ENCODE measurements at regions not wholly inside any gene's neighbourhood (a gene's known extent, or its start where the extent isn't known, plus 50 kb on each side); places are given as distances from the start of the nearest gene placed in this dataset.

DNA sequence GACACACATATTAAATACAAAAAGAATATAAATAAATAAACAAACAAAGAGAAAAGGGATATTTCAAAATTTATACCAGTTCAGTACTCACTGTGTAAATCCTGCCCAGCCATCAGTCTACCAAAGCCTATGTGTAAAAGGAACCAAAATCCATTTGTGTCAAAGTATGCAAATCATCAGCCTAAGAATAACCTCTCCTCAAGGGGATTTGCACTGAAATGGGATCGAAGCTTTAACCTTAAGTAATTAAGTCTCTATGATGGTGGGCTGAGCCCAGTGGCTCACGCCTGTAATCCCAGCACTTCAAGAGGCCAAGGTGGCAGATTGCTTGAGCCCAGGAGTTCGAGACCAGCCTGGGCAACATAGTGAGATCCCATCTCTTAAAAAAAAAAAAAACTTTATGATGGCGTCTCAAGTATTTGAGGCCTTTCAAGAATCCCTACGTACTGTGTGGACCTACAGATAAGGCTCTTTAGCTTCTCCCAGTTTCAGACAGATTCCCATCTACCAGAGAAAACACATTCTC is 57.8 kb upstream of the METAP2 start:
- TF ChIP-seq, protein P1, sequence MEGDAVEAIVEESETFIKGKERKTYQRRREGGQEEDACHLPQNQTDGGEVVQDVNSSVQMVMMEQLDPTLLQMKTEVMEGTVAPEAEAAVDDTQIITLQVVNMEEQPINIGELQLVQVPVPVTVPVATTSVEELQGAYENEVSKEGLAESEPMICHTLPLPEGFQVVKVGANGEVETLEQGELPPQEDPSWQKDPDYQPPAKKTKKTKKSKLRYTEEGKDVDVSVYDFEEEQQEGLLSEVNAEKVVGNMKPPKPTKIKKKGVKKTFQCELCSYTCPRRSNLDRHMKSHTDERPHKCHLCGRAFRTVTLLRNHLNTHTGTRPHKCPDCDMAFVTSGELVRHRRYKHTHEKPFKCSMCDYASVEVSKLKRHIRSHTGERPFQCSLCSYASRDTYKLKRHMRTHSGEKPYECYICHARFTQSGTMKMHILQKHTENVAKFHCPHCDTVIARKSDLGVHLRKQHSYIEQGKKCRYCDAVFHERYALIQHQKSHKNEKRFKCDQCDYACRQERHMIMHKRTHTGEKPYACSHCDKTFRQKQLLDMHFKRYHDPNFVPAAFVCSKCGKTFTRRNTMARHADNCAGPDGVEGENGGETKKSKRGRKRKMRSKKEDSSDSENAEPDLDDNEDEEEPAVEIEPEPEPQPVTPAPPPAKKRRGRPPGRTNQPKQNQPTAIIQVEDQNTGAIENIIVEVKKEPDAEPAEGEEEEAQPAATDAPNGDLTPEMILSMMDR (IDR thresholded peaks at IDR 0.05) = no peak
- no peak for TF ChIP-seq POLR2AphosphoS5 (IDR thresholded peaks at IDR 0.05)
